ENCODE measurements at regions not wholly inside any gene's neighbourhood (a gene's known extent, or its start where the extent isn't known, plus 50 kb on each side); places are given as distances from the start of the nearest gene placed in this dataset.

DNA sequence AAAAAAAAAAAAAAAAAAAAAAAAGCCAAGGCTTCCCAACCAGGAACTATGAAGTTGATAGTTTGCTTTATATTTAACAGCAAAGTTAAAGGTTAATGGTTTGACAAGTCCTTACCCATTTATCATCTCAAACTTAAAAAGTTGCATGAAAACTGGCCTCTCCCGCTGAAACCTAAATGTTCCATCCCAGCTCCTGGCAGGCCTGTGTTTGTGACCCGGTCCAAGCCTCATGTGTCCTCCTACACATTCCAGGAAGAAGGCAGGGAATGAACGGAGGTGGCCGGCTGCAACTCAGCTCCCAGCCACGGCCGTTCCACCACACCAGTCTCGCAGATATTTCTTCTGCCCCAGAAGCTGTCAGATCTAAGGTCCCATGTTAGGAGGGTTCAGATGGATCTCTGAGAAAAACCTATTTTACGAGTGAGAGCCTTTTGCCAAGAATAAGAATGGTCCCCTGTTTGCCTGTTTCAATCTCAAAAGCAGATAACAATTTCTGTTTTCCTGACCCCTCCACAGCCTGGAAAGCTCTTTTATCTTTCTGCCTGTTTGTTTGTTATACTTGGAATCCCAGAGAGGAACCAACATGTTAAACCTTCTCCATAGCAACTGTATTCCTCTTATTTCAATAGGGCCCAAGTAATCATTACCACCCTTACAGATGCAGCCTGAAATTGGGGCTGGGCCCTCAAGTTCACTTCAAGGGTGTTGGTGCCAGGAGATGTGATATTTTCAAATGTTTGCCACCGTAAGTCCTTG is 56.5 kb downstream of the KCTD12 start:
- no peak for TF ChIP-seq CTCF (IDR thresholded peaks at IDR 0.05)
- no peaks in the 10 kb centered on the region for H3K9me3 Mint-ChIP-seq
- H3K27ac Mint-ChIP-seq, result no peak overlapping the region
- H3K36me3 Mint-ChIP-seq (ENCODE audit: low read depth), result no peaks in the 10 kb centered on the region
- DNase-seq, result no peak
- H3K4me1 Mint-ChIP-seq (ENCODE audit: low read depth), result no peaks in the 10 kb centered on the region
- peaks cover 11% of the 10 kb centered on the region for H3K27me3 Mint-ChIP-seq (ENCODE audit: insufficient read depth)
- H3K4me3 Mint-ChIP-seq, result no peak overlapping the region

DNA sequence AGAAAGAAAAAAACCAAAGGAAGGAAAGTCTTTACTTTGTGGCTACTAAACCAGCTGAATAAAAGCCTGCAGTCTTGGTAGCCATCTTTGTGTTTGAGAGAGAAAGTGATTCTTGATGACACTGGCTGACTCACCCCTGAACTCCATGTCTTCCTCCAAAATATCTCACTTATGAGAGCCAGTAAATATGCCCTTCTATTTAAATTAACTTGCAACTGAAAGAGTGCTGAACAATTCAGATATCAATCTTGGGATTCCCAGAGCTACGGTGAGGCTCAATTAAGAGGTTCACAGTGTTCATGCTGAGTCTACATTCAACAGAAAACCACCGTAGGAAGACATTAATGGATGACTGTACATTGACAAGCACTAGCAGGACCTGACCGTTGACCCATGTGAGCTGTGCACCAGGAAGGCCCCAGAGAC is 57.9 kb downstream of the KCTD12 start:
- no peak overlapping the region for H3K27ac Mint-ChIP-seq
- peaks cover 11% of the 10 kb centered on the region for H3K27me3 Mint-ChIP-seq (ENCODE audit: insufficient read depth)
- no peak for TF ChIP-seq CTCF (IDR thresholded peaks at IDR 0.05)
- H3K36me3 Mint-ChIP-seq (ENCODE audit: low read depth), result no peaks in the 10 kb centered on the region
- no peak for DNase-seq
- no peaks in the 10 kb centered on the region for H3K4me1 Mint-ChIP-seq (ENCODE audit: low read depth)
- H3K4me3 Mint-ChIP-seq, result no peak overlapping the region
- H3K9me3 Mint-ChIP-seq, result no peaks in the 10 kb centered on the region

GRCh38 chr13:76826527-76826926 is 59.7 kb downstream of the KCTD12 start:
- H3K4me1 Mint-ChIP-seq (ENCODE audit: low read depth), result no peaks in the 10 kb centered on the region
- no peaks in the 10 kb centered on the region for H3K36me3 Mint-ChIP-seq (ENCODE audit: low read depth)
- TF ChIP-seq CTCF (IDR thresholded peaks at IDR 0.05), result no peak
- H3K27ac Mint-ChIP-seq, result no peak overlapping the region
- peaks cover 17% of the 10 kb centered on the region for H3K27me3 Mint-ChIP-seq (ENCODE audit: insufficient read depth)
- H3K9me3 Mint-ChIP-seq, result no peaks in the 10 kb centered on the region
- no peak overlapping the region for H3K4me3 Mint-ChIP-seq
- no peak for DNase-seq

DNA sequence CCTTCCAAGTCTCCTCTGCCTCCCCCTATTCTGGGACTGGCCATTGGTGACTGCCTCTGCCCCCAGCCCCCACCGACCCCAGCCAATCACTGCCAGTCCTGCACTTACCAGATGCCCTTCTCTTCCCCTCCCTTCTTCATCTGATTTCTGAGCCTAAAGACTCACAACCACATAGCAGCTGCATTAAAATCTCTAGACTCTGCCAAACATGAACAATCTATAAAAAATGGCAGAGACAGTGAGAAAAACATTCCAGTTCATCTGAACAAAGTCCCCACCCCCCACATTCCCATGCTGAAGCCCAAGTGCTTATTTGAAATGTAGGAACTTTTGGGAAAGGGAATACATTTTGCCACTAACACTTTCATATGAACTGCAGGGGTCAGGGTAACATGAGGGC is 60.8 kb downstream of the KCTD12 start:
- H3K4me1 Mint-ChIP-seq (ENCODE audit: low read depth), result no peaks in the 10 kb centered on the region
- H3K27me3 Mint-ChIP-seq (ENCODE audit: insufficient read depth), result peaks cover 16% of the 10 kb centered on the region
- H3K36me3 Mint-ChIP-seq (ENCODE audit: low read depth), result no peaks in the 10 kb centered on the region
- no peak for TF ChIP-seq CTCF (IDR thresholded peaks at IDR 0.05)
- no peak for DNase-seq
- H3K9me3 Mint-ChIP-seq, result no peaks in the 10 kb centered on the region
- no peak overlapping the region for H3K4me3 Mint-ChIP-seq
- no peak overlapping the region for H3K27ac Mint-ChIP-seq

DNA sequence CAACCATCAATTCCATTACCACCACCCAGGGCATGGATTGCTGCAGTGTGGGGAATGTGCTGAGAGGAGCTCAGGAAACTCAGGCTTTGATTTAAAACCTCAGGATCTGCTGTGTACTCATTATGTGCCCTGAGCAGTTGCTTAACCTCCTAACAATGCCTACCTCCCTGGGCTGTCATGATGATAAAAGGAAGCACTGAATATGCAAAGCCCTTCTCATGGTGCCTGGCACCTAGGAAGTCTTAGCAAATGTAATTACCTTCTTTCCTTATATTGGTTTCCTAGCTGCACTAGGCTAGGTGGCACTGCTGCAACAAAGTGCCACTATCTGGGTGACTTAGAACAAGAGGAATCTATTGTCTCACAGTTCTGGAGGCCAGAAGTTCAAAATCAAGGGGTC is 62.2 kb downstream of the KCTD12 start:
- H3K27me3 Mint-ChIP-seq (ENCODE audit: insufficient read depth), result peaks cover 13% of the 10 kb centered on the region
- no peak overlapping the region for H3K27ac Mint-ChIP-seq
- H3K9me3 Mint-ChIP-seq, result no peaks in the 10 kb centered on the region
- DNase-seq, result no peak
- no peak for TF ChIP-seq CTCF (IDR thresholded peaks at IDR 0.05)
- H3K36me3 Mint-ChIP-seq (ENCODE audit: low read depth), result no peaks in the 10 kb centered on the region
- H3K4me3 Mint-ChIP-seq, result no peak overlapping the region
- no peaks in the 10 kb centered on the region for H3K4me1 Mint-ChIP-seq (ENCODE audit: low read depth)
